ENCODE measurements at regions not wholly inside any gene's neighbourhood (a gene's known extent, or its start where the extent isn't known, plus 50 kb on each side); places are given as distances from the start of the nearest gene placed in this dataset.

DNA sequence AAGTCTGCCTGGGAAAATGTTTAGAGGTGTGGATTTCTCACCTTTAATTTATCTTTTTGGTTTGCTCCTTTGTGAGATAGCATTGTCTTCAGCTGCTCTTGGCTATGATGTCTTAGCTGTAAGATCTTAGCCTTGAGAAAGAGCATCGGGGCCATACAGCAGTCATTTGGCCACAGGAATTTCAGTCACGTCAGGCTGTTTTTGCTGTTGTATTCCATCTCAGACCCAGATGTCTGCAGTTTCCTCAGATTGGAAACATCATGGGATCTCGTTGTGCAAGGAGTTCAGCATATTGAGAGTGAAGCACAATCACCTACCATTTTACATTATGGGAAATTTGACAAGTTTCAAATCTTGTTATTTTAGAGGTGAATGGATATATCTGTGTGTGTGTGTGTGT lies 89.3 kb upstream of the C1QTNF9B start:
- peak; percentile 86 for DNase-seq (ENCODE audit: low read depth)
- no peaks in the 10 kb centered on the region for H3K36me3 ChIP-seq (ENCODE audit: control insufficient read depth, insufficient read depth, low read length)
- no peaks in the 10 kb centered on the region for H3K27me3 ChIP-seq (ENCODE audit: control insufficient read depth, insufficient read depth, low read length)
- no peak overlapping the region for H3K4me3 ChIP-seq (ENCODE audit: low read depth, low read length)
- POLR2A ChIA-PET: interaction anchor here (0.6 kb wide), 1 partner anchor 9 kb away, joined by 3 read pairs; no protein-coding TSS in a partner anchor
- CTCF ChIA-PET: interaction anchor here (0.5 to 1.2 kb wide), 4 partner anchors 33 to 340 kb away, joined by 3 to 4 read pairs (median 4); no protein-coding TSS in a partner anchor
- no peak for TF ChIP-seq CTCF (IDR thresholded peaks at IDR 0.05; ENCODE audit: insufficient read depth, low read depth, low read length)

GRCh38 chr13:23987331-23987894 lies 90.1 kb upstream of the C1QTNF9B start:
- CTCF ChIA-PET: interaction anchor here (0.5 to 1.2 kb wide), 3 partner anchors 32 to 233 kb away, joined by 3 to 4 read pairs (median 3); no protein-coding TSS in a partner anchor
- Histone ChIP-seq H3K36me3 (ENCODE audit: control insufficient read depth, insufficient read depth, low read length) (no peaks in the 10 kb centered on the region), H3K27me3 (ENCODE audit: control insufficient read depth, insufficient read depth, low read length) (no peaks in the 10 kb centered on the region), H3K4me3 (ENCODE audit: low read depth, low read length) (no peak overlapping the region)
- TF ChIP-seq CTCF (IDR thresholded peaks at IDR 0.05; ENCODE audit: insufficient read depth, low read depth, low read length): no peak
- peak; percentile 29 for DNase-seq (ENCODE audit: low read depth)
- POLR2A ChIA-PET: no interaction called here

- Histone ChIP-seq H3K27me3 (ENCODE audit: control insufficient read depth, insufficient read depth, low read length) (no peaks in the 10 kb centered on the region), H3K36me3 (ENCODE audit: control insufficient read depth, insufficient read depth, low read length) (no peaks in the 10 kb centered on the region), H3K4me3 (ENCODE audit: low read depth, low read length) (no peak overlapping the region)
- no peak for TF ChIP-seq CTCF (IDR thresholded peaks at IDR 0.05; ENCODE audit: insufficient read depth, low read depth, low read length)
- CTCF ChIA-PET: no interaction called here
- POLR2A ChIA-PET: no interaction called here
- no peak for DNase-seq (ENCODE audit: low read depth)
Measured at GRCh38 chr13:23988546-23989122, 91.3 kb upstream of the C1QTNF9B start.

DNA sequence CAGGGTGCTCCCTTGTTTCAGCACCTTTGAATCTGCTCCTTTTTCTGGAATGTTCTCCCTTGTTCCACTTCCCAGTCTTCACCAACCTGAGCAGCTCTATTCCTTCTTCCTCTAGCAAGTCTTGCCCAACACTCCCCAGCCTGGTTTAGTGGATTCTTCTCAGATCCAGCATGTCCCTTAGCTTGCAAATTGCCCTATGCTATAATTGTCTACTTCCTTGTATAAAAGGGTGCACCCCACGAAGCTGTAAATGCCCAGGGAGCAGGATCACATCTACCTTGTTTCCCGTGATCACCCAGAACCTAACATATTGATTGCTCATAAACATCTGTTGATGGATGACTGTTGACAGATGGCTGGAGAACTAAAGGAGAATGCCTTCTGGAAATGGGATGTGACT lies 93.2 kb upstream of the C1QTNF9B start:
- POLR2A ChIA-PET: no interaction called here
- no peak for DNase-seq (ENCODE audit: low read depth)

More for the DNA sequence above, 93.2 kb upstream of the C1QTNF9B start:
- no peak for TF ChIP-seq CTCF (IDR thresholded peaks at IDR 0.05; ENCODE audit: insufficient read depth, low read depth, low read length)
- Histone ChIP-seq H3K27me3 (ENCODE audit: control insufficient read depth, insufficient read depth, low read length) (no peaks in the 10 kb centered on the region), H3K36me3 (ENCODE audit: control insufficient read depth, insufficient read depth, low read length) (no peaks in the 10 kb centered on the region), H3K4me3 (ENCODE audit: low read depth, low read length) (no peak overlapping the region)
- CTCF ChIA-PET: interaction anchor here (1.0 to 1.3 kb wide), 2 partner anchors 32 to 71 kb away, joined by 3 read pairs; no protein-coding TSS in a partner anchor

Measured in BJ (cell line).